ENCODE measurements at regions not wholly inside any gene's neighbourhood (a gene's known extent, or its start where the extent isn't known, plus 50 kb on each side); places are given as distances from the start of the nearest gene placed in this dataset.

DNA sequence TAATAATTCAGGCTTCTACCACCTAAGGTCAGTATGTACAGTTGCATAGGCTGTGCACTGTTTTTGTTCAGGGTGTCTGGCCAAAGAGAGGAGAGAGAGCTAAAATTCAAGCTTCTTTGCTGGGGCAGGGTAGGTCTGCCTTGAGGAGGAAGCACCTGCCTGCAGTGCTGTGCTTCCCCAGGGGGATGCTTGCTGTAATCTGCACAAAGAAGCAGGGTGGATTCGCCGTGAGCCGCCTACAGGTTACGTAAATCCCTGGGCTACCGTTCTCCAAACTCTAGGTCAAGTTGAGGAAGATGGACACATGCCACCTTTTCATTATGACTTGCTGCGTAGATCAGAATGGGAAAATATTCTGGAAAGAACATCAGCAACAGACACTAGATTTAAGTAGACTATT lies 543.3 kb downstream of the TNS3 start:
- ChIA-PET CTCF (no interaction called here), POLR2A (no interaction called here)
- H3K4me3 ChIP-seq (ENCODE audit: low read depth, low read length): no peak overlapping the region
- DNase-seq (ENCODE audit: low read depth, low spot score): no peak
- TF ChIP-seq, protein P1, sequence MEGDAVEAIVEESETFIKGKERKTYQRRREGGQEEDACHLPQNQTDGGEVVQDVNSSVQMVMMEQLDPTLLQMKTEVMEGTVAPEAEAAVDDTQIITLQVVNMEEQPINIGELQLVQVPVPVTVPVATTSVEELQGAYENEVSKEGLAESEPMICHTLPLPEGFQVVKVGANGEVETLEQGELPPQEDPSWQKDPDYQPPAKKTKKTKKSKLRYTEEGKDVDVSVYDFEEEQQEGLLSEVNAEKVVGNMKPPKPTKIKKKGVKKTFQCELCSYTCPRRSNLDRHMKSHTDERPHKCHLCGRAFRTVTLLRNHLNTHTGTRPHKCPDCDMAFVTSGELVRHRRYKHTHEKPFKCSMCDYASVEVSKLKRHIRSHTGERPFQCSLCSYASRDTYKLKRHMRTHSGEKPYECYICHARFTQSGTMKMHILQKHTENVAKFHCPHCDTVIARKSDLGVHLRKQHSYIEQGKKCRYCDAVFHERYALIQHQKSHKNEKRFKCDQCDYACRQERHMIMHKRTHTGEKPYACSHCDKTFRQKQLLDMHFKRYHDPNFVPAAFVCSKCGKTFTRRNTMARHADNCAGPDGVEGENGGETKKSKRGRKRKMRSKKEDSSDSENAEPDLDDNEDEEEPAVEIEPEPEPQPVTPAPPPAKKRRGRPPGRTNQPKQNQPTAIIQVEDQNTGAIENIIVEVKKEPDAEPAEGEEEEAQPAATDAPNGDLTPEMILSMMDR (IDR thresholded peaks at IDR 0.05; ENCODE audit: insufficient read depth, low read length, missing control alignments): no peak

DNA sequence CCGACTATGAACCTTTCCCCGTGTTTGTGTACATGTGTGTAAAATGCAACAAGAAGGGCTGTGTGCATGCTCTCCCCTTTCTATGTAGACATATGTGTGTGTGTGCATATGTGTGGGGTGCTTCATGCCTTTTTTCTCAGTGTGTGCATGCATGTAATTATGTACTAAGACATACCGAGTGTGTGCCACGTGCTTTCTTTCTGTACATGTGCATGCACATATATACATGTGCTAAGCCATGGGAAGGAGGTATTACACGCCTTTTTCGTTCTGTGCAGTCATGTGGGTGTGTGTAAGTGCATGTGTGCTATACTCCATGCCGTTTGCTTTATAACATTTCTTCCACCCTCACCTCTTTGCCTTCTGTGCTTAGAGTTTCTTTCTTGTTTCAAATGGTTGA lies 544.3 kb downstream of the TNS3 start:
- CTCF ChIA-PET: no interaction called here
- TF ChIP-seq, protein P1 (IDR thresholded peaks at IDR 0.05; ENCODE audit: insufficient read depth, low read length, missing control alignments): no peak
- no peak overlapping the region for H3K4me3 ChIP-seq (ENCODE audit: low read depth, low read length)
- DNase-seq (ENCODE audit: low read depth, low spot score): no peak
- POLR2A ChIA-PET: no interaction called here

DNA sequence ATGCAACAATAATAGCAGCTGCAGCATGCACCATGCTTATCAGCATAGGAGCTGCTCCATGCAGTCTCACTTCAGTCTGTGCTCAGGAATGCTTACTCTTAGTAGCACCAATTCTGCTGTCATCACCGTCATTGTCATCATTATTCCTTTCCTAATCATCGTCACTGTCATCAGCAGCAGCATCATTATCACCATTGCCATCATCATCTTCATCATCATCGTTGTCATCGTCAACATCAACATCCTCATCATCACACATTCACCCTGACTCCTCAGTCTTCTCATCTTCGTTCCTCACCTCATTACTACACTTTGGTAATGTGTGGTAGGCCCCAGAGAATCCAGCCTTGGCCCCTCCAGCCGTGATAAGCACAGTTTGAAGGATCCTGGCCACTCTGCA lies 545.0 kb downstream of the TNS3 start:
- POLR2A ChIA-PET: no interaction called here
- TF ChIP-seq, protein P1 (IDR thresholded peaks at IDR 0.05; ENCODE audit: insufficient read depth, low read length, missing control alignments): no peak
- H3K4me3 ChIP-seq (ENCODE audit: low read depth, low read length): no peak overlapping the region
- CTCF ChIA-PET: no interaction called here
- DNase-seq (ENCODE audit: low read depth, low spot score): no peak

DNA sequence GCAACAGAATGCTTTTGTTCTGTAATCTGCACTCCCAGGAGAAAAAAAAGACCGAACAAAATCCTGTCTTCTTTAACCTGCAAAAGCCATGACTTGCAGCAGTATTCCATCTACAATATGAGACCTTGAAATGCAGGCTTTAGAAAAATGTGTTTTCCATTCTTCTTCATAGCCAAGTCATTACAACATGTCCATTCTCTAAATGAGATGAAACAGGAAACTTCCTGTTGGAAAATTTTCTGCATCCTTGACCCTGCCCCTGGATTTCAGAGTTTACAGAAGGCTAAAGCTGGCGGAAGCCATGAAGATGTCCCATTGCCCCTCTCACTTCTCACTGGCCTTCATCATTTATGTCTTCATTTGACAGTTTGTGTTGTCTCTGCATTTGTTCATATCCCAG lies 546.4 kb downstream of the TNS3 start:
- no peak for DNase-seq (ENCODE audit: low read depth, low spot score)
- TF ChIP-seq, protein P1 (IDR thresholded peaks at IDR 0.05; ENCODE audit: insufficient read depth, low read length, missing control alignments): no peak
- H3K4me3 ChIP-seq (ENCODE audit: low read depth, low read length): no peak overlapping the region
- POLR2A ChIA-PET: no interaction called here
- CTCF ChIA-PET: no interaction called here

DNA sequence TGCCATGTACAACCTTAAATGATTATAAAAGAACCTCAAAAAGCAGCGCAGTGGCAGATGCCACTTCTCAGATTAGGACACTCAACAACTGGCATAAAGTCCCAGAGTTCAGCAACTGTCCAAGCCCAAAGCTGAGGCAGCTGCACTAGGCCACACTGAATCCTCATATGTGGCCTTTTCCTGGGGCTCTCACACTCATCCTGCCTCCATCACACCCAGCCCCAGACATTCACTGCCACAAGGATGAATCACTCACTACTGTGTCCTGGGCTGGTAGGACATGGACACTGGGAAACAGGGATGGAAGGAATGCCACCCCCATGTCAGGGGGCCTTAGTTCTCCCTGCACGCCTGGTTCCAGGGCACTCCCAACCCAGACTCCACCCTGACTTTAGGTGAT lies 547.7 kb downstream of the TNS3 start:
- CTCF ChIA-PET: interaction anchor here (1.3 kb wide), 1 partner anchor 11 kb away, joined by 3 read pairs; no protein-coding TSS in a partner anchor
- no peak overlapping the region for H3K4me3 ChIP-seq (ENCODE audit: low read depth, low read length)
- TF ChIP-seq, protein P1 (IDR thresholded peaks at IDR 0.05; ENCODE audit: insufficient read depth, low read length, missing control alignments): no peak
- POLR2A ChIA-PET: no interaction called here
- no peak for DNase-seq (ENCODE audit: low read depth, low spot score)

DNA sequence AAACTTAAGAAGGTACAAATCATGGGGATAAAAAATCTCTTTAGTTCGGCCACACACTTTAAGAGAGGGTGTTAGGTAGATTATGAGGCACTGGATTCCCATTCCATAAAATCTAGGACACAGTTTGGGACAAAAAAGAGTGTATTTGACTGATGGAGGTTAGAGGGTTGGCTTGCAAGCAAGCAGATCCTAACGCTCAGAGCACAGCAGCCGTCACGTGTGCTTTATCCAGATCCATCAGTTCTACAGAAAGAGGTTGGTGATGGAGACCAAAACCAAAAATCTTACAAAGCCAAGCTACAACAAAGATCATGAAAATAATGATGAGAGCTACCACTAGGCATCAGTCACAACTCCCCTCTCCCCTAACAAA lies 549.4 kb downstream of the TNS3 start:
- POLR2A ChIA-PET: no interaction called here
- CTCF ChIA-PET: interaction anchor here (0.7 kb wide), 1 partner anchor 23 kb away, joined by 3 read pairs; no protein-coding TSS in a partner anchor

More for the DNA sequence above, 549.4 kb downstream of the TNS3 start:
- H3K4me3 ChIP-seq (ENCODE audit: low read depth, low read length): no peak overlapping the region
- no peak for DNase-seq (ENCODE audit: low read depth, low spot score)
- TF ChIP-seq, protein P1 (IDR thresholded peaks at IDR 0.05; ENCODE audit: insufficient read depth, low read length, missing control alignments): no peak

Measured in AG04449 (cell line).